GM21526 (cell line): ENCODE measurements at regions not wholly inside any gene's neighbourhood (a gene's known extent, or its start where the extent isn't known, plus 50 kb on each side); places are given as distances from the start of the nearest gene placed in this dataset.

Experiments
- ATAC-seq: cut with Tn5 transposase; IDR thresholded peaks from one replicate; pipeline ENCODE4 v1.9.1; 2021; ENCODE audit warnings: moderate library complexity; ENCODE audit not compliant: unreplicated experiment, low FRiP score

- no peak for ATAC-seq
These were observed 296.2 kb downstream of the HS3ST1 start for GRCh38 chr4:11132478-11132877.

GRCh38 chr4:11131491-11131890, 297.2 kb downstream of the HS3ST1 start:
- no peak for ATAC-seq

- ATAC-seq, result no peak
These were observed 298.3 kb downstream of the HS3ST1 start for GRCh38 chr4:11130195-11130970.

DNA sequence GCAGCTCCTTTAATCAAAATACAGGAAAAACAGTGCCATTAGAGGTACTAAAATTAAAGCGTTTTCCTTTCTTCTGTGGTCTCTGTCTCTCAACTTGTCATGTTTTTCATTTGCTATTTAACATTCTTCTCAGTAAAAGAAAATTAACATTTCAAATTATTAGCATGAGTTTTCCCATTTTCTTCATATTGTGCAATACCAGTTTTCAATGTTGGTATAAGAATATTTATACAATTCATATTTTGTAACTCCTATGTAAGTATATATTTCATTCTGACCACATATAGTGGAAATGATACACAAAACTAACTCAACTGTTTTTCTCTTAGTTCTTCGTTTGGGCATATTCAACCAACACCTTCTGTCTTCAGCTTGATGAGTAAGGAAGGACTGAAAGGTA, 308.3 kb downstream of the HS3ST1 start:
- ATAC-seq, result no peak

- no peak for ATAC-seq
These were observed 309.2 kb downstream of the HS3ST1 start for GRCh38 chr4:11119474-11119873.

- no peak for ATAC-seq
These were observed 310.2 kb downstream of the HS3ST1 start for GRCh38 chr4:11118513-11118912.

DNA sequence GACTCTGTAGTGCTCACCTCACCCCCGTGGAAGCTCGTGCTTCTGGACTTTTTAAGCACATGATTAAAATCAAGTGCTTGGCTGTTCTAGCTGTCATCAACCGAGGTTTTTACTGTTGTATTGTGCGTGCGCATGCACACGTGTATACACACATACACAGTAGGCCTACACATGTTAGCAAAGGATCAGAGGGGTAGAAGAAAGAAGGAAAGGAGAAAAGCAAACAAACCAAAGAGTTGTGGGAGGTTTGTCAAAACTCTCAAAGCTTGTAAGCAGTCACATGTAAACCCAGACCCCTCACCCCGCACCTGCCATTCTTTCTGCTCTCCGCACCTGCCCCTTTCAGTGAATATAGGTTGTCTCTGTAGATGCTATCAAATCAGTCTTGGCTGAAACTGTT, 311.8 kb downstream of the HS3ST1 start:
- ATAC-seq, result no peak

- ATAC-seq, result no peak
These were observed 316.8 kb downstream of the HS3ST1 start for GRCh38 chr4:11111876-11112275.

GRCh38 chr4:11111370-11111769, 317.3 kb downstream of the HS3ST1 start:
- ATAC-seq, result no peak

DNA sequence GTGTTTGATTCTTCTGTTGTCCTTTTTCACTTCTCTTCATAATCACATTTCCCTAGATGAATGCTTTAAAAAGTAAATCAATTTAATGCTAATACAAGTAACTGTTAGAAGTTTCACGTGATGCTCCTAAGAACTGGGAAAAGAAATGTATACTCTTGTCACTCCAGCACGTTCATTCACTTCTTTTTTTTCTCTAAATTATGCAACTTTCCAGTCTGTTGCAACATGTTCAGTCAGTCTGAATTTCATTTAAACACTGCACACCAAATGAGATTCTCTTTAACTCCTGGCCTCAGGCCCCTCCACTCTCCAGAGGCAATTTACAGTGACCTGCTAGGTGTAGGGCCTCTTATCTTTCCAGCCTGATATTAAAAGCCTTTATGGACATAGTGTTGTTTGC, 321.9 kb downstream of the HS3ST1 start:
- no peak for ATAC-seq

DNA sequence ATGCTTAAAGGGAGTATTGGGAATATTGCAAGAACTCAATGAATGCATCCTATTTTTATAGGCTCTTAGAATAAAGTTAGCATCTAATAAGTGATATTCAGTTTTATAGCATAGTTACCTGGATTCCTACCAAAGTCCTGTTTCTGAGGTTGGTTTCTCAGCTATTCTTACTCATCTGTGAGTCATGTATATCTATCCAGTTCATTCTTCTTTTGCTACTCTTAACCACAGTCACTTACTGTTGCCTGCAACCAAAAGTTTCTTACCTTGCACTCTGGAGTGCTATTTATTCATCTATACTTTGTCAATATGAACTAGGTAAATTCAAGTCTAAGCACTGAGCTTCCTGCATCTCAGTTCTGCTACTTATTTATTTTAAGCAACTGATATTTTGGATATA, 322.5 kb downstream of the HS3ST1 start:
- ATAC-seq, result no peak

DNA sequence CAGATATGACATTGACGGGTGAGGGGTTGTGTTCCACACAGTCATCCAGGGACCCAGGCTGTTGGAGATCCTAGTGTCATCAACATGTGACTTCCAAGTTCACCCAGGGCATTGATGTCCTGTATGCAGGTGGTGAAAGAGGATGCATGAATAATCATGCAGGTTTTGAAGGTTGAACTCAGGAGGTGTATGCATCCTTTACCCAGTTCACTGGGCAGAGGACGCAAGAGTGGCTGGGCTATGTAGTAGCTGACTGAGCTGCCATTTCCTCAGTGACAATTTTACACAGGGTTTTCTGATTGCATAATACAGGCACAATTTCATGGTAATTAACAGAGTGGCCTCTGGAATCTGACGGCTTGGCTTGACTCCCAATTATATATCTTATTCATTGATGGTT, 323.0 kb downstream of the HS3ST1 start:
- no peak for ATAC-seq

DNA sequence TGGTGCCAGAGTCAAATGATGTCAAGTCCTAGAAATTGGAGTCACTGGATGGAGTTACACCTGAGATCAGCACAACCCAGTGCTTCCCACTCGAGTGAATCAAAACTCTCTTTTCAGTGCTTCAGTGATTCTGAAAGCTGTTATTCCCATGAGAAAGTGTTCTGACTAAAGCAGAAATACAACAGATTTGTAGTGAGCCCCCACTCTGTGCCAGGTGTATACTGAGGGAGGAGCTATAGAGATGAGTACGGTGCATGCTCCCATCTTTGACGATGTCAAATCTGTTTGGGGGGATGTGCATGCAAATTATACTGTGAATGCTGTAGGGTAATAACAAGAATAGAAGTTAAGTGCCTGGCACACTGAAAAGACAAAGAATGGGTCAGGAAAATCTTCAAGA, 330.2 kb downstream of the HS3ST1 start:
- peak; percentile 45 for ATAC-seq

GRCh38 chr4:11097725-11098124, 331.0 kb downstream of the HS3ST1 start:
- ATAC-seq, result no peak

DNA sequence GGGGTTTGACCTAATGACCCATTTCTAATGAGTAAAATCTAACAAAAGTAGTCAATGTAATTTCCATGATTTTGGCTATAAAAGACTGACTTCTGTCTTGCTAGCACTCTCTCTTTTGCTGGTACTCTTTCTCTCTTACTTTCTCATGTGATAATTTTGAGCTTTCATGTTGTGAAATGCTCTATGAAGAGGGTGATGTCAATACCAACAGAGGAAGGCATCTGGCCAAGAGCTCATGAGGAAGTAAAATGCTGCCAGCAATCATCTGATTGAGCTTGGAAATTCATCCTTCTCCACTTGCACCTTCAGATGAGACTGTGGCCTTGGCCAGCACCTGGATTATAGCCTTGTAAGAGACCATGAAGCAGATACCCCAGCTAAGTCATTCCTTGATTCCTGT, 347.7 kb downstream of the HS3ST1 start:
- no peak for ATAC-seq

- no peak for ATAC-seq
These were observed 349.5 kb downstream of the HS3ST1 start for GRCh38 chr4:11079171-11079570.

- ATAC-seq, result no peak
These were observed 354.0 kb downstream of the HS3ST1 start for GRCh38 chr4:11074581-11075241.

DNA sequence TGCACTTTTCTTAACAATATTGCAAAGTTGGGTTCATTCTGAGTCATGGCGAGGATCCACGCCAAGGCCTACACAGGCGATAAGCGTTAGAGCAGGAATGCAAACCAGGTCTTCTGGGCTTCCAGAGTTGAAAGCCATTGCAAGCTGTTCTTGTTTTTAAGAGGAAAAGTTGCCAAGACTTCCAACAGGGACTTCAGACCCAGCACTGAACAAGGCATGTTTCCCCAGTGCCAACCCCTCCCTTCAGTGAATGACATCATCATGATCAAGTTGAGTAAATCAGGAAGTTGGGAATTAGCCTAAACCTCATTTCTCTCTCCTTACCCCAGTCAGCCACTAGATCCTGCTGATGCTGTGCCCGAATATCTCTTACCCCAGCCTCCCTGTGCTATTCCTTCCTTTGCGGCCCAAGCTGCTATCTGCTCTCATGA, 355.1 kb downstream of the HS3ST1 start:
- ATAC-seq, result no peak

- ATAC-seq, result no peak
These were observed 355.7 kb downstream of the HS3ST1 start for GRCh38 chr4:11072999-11073398.

- peak; percentile 81 for ATAC-seq
These were observed 356.2 kb downstream of the HS3ST1 start for GRCh38 chr4:11072463-11072862.

GRCh38 chr4:11070813-11071212, 357.9 kb downstream of the HS3ST1 start:
- ATAC-seq, result no peak

DNA sequence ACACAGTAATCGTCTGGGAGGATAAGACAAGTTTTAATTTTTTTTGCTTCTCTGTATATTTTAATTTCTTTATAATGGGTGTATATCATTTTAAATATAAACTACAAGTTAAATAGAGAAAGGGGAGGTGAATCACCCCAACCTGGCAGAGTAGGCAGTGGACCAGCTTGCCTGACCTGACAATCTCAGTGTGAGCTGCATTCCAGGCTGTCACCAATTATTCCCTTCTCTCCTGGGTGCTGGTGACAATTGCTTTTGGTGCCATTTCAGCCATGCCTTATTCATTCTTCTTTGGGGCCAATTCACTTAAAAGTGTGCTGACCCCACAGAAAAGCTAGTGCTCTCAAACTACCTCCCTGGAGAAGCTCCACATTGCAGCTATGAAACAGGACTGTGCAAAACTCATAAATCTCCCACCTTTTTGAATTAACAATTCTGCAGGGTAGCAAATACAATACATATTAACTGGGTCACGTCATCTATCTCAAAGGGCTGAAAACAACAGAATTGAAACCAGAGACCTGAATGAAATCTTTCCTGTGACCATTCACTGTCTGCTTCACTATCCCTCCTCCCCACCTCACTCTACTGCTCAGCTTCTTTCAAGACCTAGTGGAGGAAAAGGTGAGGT, 359.0 kb downstream of the HS3ST1 start:
- ATAC-seq, result no peak
